Esophagus squamous epithelium (tissue), 4 donors: ENCODE measurements at regions not wholly inside any gene's neighbourhood (a gene's known extent, or its start where the extent isn't known, plus 50 kb on each side); places are given as distances from the start of the nearest gene placed in this dataset.
"Not testable (repeated sequence)": the region's sequence is repeated elsewhere in the genome, so short reads cannot be mapped to it uniquely, and the experiment has no call there.

ENCODE experiments used
- CTCF ChIP-seq, 6 experiments: fragments of 450-650 bp in 4 of 6; fragments of 200-600 bp in 2 of 6; sonication (generic) in 2 of 6; IDR thresholded peaks; one replicate each; pipeline ENCODE4 v1.5.1; 2016 to 2019; ENCODE audit warnings: antibody characterized with exemption in 6 of 6, mild to moderate bottlenecking in 4 of 6, moderate library complexity in 4 of 6
- POLR2A ChIP-seq, 4 donors: fragments of 450-650 bp; IDR thresholded peaks; one replicate each; pipeline ENCODE4 v1.6.1; 2017; ENCODE audit warnings: antibody characterized with exemption in 4 of 4, mild to moderate bottlenecking in 4 of 4, moderate library complexity in 3 of 4

GRCh38 chr12:114829244-114829643 is 145.3 kb upstream of the TBX3 start:
- TF ChIP-seq CTCF, POLR2A (IDR thresholded peaks at IDR 0.05): not testable (repeated sequence)
